Endothelial cell of umbilical vein (primary cell): ENCODE measurements at regions not wholly inside any gene's neighbourhood (a gene's known extent, or its start where the extent isn't known, plus 50 kb on each side); places are given as distances from the start of the nearest gene placed in this dataset.

Experiments used
- BruUV-seq: library from RNA; stranded (reverse); fragments of 400-500 nt; replicated peaks from 2 replicates; lab custom pipeline; 2021; lab: Mats Ljungman, UMichigan
- CTCF ChIA-PET: fragments of 300-600, 350-600 bp; sonication (Branson Sonifier 250); formaldehyde crosslinking; loops from one replicate; lab custom pipeline; 2021; ENCODE audit warnings: antibody characterized with exemption, inconsistent platforms; lab: Charles Lee
- POLR2A ChIA-PET: fragments of 300-600, 350-600 bp; sonication (Branson Sonifier 250); formaldehyde crosslinking; loops from one replicate; lab custom pipeline; 2021; ENCODE audit warnings: antibody characterized with exemption, inconsistent platforms; lab: Charles Lee
- DNase-seq: peaks from one replicate; pipeline ENCODE4 v3.0.0-alpha.2; 2011; ENCODE audit warnings: low read depth, low spot score
- FAIRE-seq: peaks from 2 replicates; lab custom pipeline; 2011; peaks lifted over from hg19 to GRCh38; lab: Jason Lieb, UNC
- H2AFZ ChIP-seq: 2 replicates; pipeline ENCODE4 v1.6.0; 2012; ENCODE audit warnings: low read depth, low read length, control low read depth, inconsistent platforms
- H3K27ac ChIP-seq: 2 replicates; pipeline ENCODE4 v1.5.1; 2011; ENCODE audit warnings: low read depth, mild to moderate bottlenecking, control low read depth, low read length, moderate library complexity; ENCODE audit not compliant: insufficient read depth
- H3K27me3 ChIP-seq, 2 experiments: 2 replicates each; pipeline versions ENCODE4 v1.6.0 to v1.6.1; 2011; ENCODE audit warnings: low read length in 2 of 2, mixed read lengths in 1 of 2; ENCODE audit not compliant: control insufficient read depth in 2 of 2, insufficient read depth in 2 of 2
- H3K36me3 ChIP-seq, 2 experiments: 2 replicates in 1 of 2; 3 replicates in 1 of 2; pipeline ENCODE4 v1.5.1; 2011; ENCODE audit warnings: low read length in 2 of 2, mild to moderate bottlenecking in 1 of 2, moderate library complexity in 1 of 2; ENCODE audit not compliant: control insufficient read depth in 2 of 2, insufficient read depth in 2 of 2; ENCODE audit errors: extremely low read depth in 1 of 2
- H3K4me1 ChIP-seq: 3 replicates; pipeline ENCODE4 v1.5.1; 2011; ENCODE audit warnings: mild to moderate bottlenecking, low read length; ENCODE audit not compliant: control insufficient read depth, insufficient read depth; ENCODE audit errors: extremely low read depth
- H3K4me2 ChIP-seq: 2 replicates; pipeline ENCODE4 v1.6.1; 2011; ENCODE audit warnings: low read length, control low read depth, mixed read lengths; ENCODE audit not compliant: insufficient read depth
- H3K4me3 ChIP-seq, 3 experiments: fragments of 200-600 bp in 1 of 3; sonication (generic), shearing (Covaris generic) in 1 of 3; replicated peaks in 1 of 3; 2 replicates each; pipeline ENCODE4 v1.5.1; 2011 to 2016; ENCODE audit warnings: control low read depth in 3 of 3, low read length in 3 of 3, mild to moderate bottlenecking in 2 of 3, inconsistent platforms in 1 of 3, low read depth in 1 of 3, moderate library complexity in 1 of 3; ENCODE audit not compliant: insufficient read depth in 1 of 3
- H3K79me2 ChIP-seq: 2 replicates; pipeline ENCODE4 v1.6.0; 2012; ENCODE audit warnings: low read length, inconsistent platforms; ENCODE audit not compliant: control insufficient read depth, insufficient read depth
- H3K9ac ChIP-seq: replicated peaks from 2 replicates; pipeline ENCODE3; 2011; ENCODE audit warnings: low read length, control low read depth; ENCODE audit not compliant: insufficient read depth; ENCODE audit errors: extremely low read depth
- H3K9me1 ChIP-seq: replicated peaks from 3 replicates; pipeline ENCODE4 v1.6.0; 2011; ENCODE audit warnings: mild to moderate bottlenecking, low read length; ENCODE audit not compliant: control insufficient read depth, insufficient read depth; ENCODE audit errors: extremely low read depth
- H3K9me3 ChIP-seq: replicated peaks from 2 replicates; pipeline ENCODE4 v1.5.1; 2012; ENCODE audit warnings: low read length, inconsistent platforms; ENCODE audit not compliant: control insufficient read depth, insufficient read depth
- H4K20me1 ChIP-seq: replicated peaks from 2 replicates; pipeline ENCODE3; 2011; ENCODE audit warnings: mild to moderate bottlenecking, low read length; ENCODE audit not compliant: control insufficient read depth, insufficient read depth; ENCODE audit errors: extremely low read depth
- CTCF ChIP-seq, 2 donors: IDR thresholded peaks; 1 replicate in 1 of 2; 2 replicates in 1 of 2; pipeline ENCODE4 v1.5.1; 2011; ENCODE audit warnings: low read length in 2 of 2, mild to moderate bottlenecking in 2 of 2, moderate library complexity in 2 of 2, control low read depth in 1 of 2, inconsistent platforms in 1 of 2, low read depth in 1 of 2; ENCODE audit not compliant: insufficient read depth in 1 of 2; ENCODE audit errors: extremely low read depth in 1 of 2
- EZH2 ChIP-seq: IDR thresholded peaks from 2 replicates; pipeline ENCODE4 v1.6.1; 2012; ENCODE audit warnings: borderline replicate concordance, low read depth, mild to moderate bottlenecking, moderate library complexity, low read length, inconsistent platforms; ENCODE audit not compliant: severe bottlenecking
- FOS ChIP-seq: IDR thresholded peaks from 2 replicates; pipeline ENCODE4 v1.6.1; 2011; ENCODE audit warnings: mild to moderate bottlenecking, low read length, moderate library complexity, borderline replicate concordance; ENCODE audit not compliant: insufficient read depth
- GATA2 ChIP-seq: IDR thresholded peaks from 2 replicates; pipeline ENCODE4 v1.7.0; 2011; ENCODE audit warnings: low read depth, mild to moderate bottlenecking, moderate library complexity, mixed read lengths, low read length; ENCODE audit not compliant: insufficient read length, insufficient read depth
- JUN ChIP-seq: IDR thresholded peaks from 2 replicates; pipeline ENCODE4 v1.6.1; 2011; ENCODE audit warnings: borderline replicate concordance, low read depth; ENCODE audit not compliant: insufficient read length, insufficient read depth
- MAX ChIP-seq: IDR thresholded peaks from 2 replicates; pipeline ENCODE4 v1.6.1; 2011; ENCODE audit not compliant: insufficient read depth, insufficient read length
- MYC ChIP-seq: IDR thresholded peaks from one replicate; pipeline ENCODE4 v1.6.1; 2011; ENCODE audit warnings: mild to moderate bottlenecking, low read depth, low read length
- POLR2A ChIP-seq: IDR thresholded peaks from 2 replicates; pipeline ENCODE4 v1.6.1; 2012; ENCODE audit warnings: low read depth, mild to moderate bottlenecking, control low read depth, low read length
- POLR2AphosphoS5 ChIP-seq: IDR thresholded peaks from 2 replicates; pipeline ENCODE4 v1.6.1; 2012; ENCODE audit warnings: low read depth, mild to moderate bottlenecking, control low read depth, low read length, moderate library complexity; ENCODE audit not compliant: insufficient read depth
- dilution Hi-C: fragments of 300-500 bp; cut with MboI; formaldehyde crosslinking; loops from one replicate; pipeline ENCODE4 v1.15.0; 2019; ENCODE audit warnings: low sequenced_read_pairs; ENCODE audit not compliant: extremely low pct_ligation_motif_present
- intact Hi-C: fragments of 100-400 bp; cut with micrococcal nuclease; formaldehyde crosslinking; loops from one replicate; pipeline ENCODE4 v1.10.0; 2022

GRCh38 chr16:73396556-73396955 is 348.6 kb upstream of the ZFHX3 start:
- Histone ChIP-seq H2AFZ (no peak overlapping the region), H3K4me1 (no peaks in the 10 kb centered on the region), H3K36me3 (no peaks in the 10 kb centered on the region), H3K27ac (no peak overlapping the region), H3K9ac (no peak overlapping the region), H3K9me3 (no peaks in the 10 kb centered on the region), H3K4me2 (no peak overlapping the region), H3K79me2 (no peaks in the 10 kb centered on the region), H4K20me1 (no peaks in the 10 kb centered on the region), H3K4me3 (no peak overlapping the region), H3K9me1 (no peaks in the 10 kb centered on the region), H3K27me3 (no peaks in the 10 kb centered on the region)
- no TSS peak for BruUV-seq
- DNase-seq = no peak
- ChIA-PET CTCF (no interaction called here), POLR2A (no interaction called here)
- dilution Hi-C loops = no loop called here
- TF ChIP-seq MYC = no peak
- no peak for TF ChIP-seq MAX
- no peak for TF ChIP-seq POLR2AphosphoS5
- no peak for TF ChIP-seq POLR2A
- TF ChIP-seq FOS = no peak
- TF ChIP-seq CTCF (IDR thresholded peaks at IDR 0.05; ENCODE audit: extremely low read depth in 1 of 2, insufficient read depth in 1 of 2, low read depth in 1 of 2, low read length in 2 of 2) = no peak
- no peak for TF ChIP-seq GATA2
- no peak for TF ChIP-seq JUN
- TF ChIP-seq EZH2 = no peak
- intact Hi-C loops = no loop called here
- no peak for FAIRE-seq
